Stimulated activated naive CD8-positive, alpha-beta T cell treated with anti-CD3 and anti-CD28 coated beads, Interleukin-15, Interleukin-2, amounts not matched to agents 100 ng/mL and 50 ng/mL, for 24 hours (primary cell): ENCODE measurements at regions not wholly inside any gene's neighbourhood (a gene's known extent, or its start where the extent isn't known, plus 50 kb on each side); places are given as distances from the start of the nearest gene placed in this dataset.

Source experiments
- H3K27ac Mint-ChIP-seq: one replicate; pipeline ENCODE4 v1.8.0; 2021; ENCODE audit warnings: mild to moderate bottlenecking, mixed read lengths
- H3K27me3 Mint-ChIP-seq: one replicate; pipeline ENCODE4 v1.8.0; 2021; ENCODE audit warnings: mixed read lengths
- H3K36me3 Mint-ChIP-seq: one replicate; pipeline ENCODE4 v1.8.0; 2021; ENCODE audit warnings: low read depth, mixed read lengths
- H3K4me1 Mint-ChIP-seq: one replicate; pipeline ENCODE4 v1.8.0; 2021; ENCODE audit warnings: low read depth, mixed read lengths
- H3K4me3 Mint-ChIP-seq: one replicate; pipeline ENCODE4 v1.8.0; 2021; ENCODE audit warnings: mild to moderate bottlenecking, mixed read lengths
- H3K9me3 Mint-ChIP-seq: one replicate; pipeline ENCODE4 v1.8.0; 2021; ENCODE audit warnings: mixed read lengths

DNA sequence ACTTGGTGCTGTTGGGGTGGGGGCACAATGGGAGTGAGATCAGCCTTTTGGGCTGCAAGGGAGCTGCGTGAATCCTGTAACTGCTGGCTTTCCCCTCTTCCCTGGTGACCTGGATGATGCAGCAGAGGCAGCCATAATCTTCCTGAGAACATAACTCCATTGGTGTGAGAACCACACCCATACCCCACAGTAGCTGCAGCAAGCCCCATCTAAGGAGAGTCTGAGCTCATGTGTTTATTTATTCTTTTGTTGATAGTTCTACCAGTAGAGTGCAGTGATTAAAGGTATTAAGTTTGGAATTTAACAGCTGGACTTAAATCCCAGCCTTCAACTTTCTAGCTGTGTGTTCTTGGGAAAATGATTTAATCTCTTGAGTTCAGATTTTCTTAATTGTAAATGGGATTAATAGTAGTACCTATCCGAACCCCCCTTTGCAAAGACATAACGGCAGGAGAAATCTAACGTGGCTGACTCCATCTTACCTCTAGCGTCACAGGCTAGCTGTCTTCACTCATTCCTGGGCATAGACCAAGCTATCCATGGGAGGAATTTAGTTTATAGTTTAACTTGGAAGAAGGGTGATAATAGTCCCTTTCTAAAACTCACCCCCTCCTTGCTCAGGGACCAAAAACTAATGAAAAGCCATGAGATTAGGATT lies 385.0 kb upstream of the DDI1 start:
- Mint-ChIP-seq H3K4me1 (peaks cover 12% of the 10 kb centered on the region), H3K27ac (no peak overlapping the region), H3K36me3 (no peaks in the 10 kb centered on the region), H3K9me3 (peaks cover 6% of the 10 kb centered on the region), H3K4me3 (no peak overlapping the region), H3K27me3 (no peaks in the 10 kb centered on the region)

DNA sequence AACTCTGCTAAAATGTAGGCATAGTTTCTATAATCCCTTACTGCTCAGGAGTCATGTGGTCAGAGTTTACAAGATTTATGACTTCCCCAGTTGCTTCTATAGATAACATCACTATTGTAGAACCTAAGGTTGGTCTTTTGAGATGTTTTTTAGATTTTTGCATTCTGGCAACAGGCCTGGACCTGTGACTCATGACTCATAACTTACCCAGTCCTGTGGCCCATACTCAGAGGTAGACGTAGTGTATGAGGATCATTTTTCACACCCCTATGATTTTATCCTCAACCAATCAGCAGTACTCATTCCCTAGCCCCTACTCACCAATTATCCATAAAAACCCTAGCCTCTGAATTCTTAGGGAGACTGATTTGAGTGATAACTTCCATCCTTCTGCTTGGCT lies 384.4 kb upstream of the DDI1 start:
- peaks cover 12% of the 10 kb centered on the region for H3K4me1 Mint-ChIP-seq
- H3K27me3 Mint-ChIP-seq: no peaks in the 10 kb centered on the region
- H3K9me3 Mint-ChIP-seq: peaks cover 6% of the 10 kb centered on the region
- no peak overlapping the region for H3K27ac Mint-ChIP-seq
- H3K4me3 Mint-ChIP-seq: no peak overlapping the region
- no peaks in the 10 kb centered on the region for H3K36me3 Mint-ChIP-seq

DNA sequence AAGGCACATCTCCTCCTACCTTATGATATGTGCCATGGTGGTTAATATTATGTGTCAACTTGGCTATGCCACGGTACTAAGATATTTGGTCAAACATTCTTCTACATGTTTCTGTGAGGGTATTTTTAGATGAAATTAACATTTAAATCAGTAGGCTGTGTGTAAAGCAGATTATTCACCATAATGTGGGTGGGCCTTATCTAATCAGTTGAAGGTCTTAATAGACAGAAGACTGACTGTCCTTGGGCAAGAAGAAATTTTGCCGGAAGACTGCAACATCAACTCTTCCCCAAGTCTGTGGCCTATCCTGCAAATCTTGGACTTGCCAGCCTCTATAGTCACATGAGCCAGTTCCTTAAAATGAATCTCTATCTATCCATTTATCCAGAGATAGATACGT lies 380.1 kb upstream of the DDI1 start:
- no peaks in the 10 kb centered on the region for H3K36me3 Mint-ChIP-seq
- H3K9me3 Mint-ChIP-seq: peaks cover 6% of the 10 kb centered on the region
- H3K27me3 Mint-ChIP-seq: no peaks in the 10 kb centered on the region
- no peak overlapping the region for H3K27ac Mint-ChIP-seq
- no peak overlapping the region for H3K4me3 Mint-ChIP-seq
- no peaks in the 10 kb centered on the region for H3K4me1 Mint-ChIP-seq

GRCh38 chr11:103659206-103659618 lies 377.2 kb upstream of the DDI1 start:
- H3K27ac Mint-ChIP-seq: no peak overlapping the region
- H3K4me3 Mint-ChIP-seq: no peak overlapping the region

DNA sequence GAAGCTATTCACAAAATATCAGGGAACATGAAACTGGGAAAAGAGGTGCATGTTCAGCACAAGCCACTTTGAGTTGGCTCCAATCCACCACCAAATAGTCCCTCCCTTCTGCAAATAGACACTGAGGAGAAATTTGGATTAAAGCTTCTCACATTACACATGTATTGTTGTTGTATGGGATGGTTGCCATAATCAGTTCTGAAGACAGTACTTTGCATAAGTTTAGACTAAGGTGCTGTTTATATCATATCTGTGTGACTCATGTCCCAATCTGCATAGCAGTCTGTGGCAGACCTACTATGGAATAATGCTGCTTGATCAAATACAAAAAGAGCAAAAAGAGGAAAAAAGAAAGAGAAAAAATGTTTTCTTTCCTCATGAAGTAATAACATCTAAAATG lies 376.7 kb upstream of the DDI1 start:
- H3K27me3 Mint-ChIP-seq: no peaks in the 10 kb centered on the region
- no peak overlapping the region for H3K4me3 Mint-ChIP-seq
- H3K9me3 Mint-ChIP-seq: no peaks in the 10 kb centered on the region
- no peak overlapping the region for H3K27ac Mint-ChIP-seq
- H3K4me1 Mint-ChIP-seq: no peaks in the 10 kb centered on the region
- H3K36me3 Mint-ChIP-seq: no peaks in the 10 kb centered on the region

More at GRCh38 chr11:103659206-103659618, 377.2 kb upstream of the DDI1 start:
- no peaks in the 10 kb centered on the region for H3K4me1 Mint-ChIP-seq
- no peaks in the 10 kb centered on the region for H3K27me3 Mint-ChIP-seq
- H3K9me3 Mint-ChIP-seq: no peaks in the 10 kb centered on the region
- H3K36me3 Mint-ChIP-seq: no peaks in the 10 kb centered on the region

GRCh38 chr11:103661185-103661584 lies 375.3 kb upstream of the DDI1 start:
- Mint-ChIP-seq H3K4me1 (no peaks in the 10 kb centered on the region), H3K27me3 (no peaks in the 10 kb centered on the region), H3K9me3 (no peaks in the 10 kb centered on the region), H3K27ac (no peak overlapping the region), H3K4me3 (no peak overlapping the region), H3K36me3 (no peaks in the 10 kb centered on the region)

GRCh38 chr11:103661991-103662390 lies 374.4 kb upstream of the DDI1 start:
- H3K4me1 Mint-ChIP-seq: no peaks in the 10 kb centered on the region
- H3K27me3 Mint-ChIP-seq: no peaks in the 10 kb centered on the region
- no peaks in the 10 kb centered on the region for H3K9me3 Mint-ChIP-seq
- no peak overlapping the region for H3K4me3 Mint-ChIP-seq
- no peaks in the 10 kb centered on the region for H3K36me3 Mint-ChIP-seq
- no peak overlapping the region for H3K27ac Mint-ChIP-seq

DNA sequence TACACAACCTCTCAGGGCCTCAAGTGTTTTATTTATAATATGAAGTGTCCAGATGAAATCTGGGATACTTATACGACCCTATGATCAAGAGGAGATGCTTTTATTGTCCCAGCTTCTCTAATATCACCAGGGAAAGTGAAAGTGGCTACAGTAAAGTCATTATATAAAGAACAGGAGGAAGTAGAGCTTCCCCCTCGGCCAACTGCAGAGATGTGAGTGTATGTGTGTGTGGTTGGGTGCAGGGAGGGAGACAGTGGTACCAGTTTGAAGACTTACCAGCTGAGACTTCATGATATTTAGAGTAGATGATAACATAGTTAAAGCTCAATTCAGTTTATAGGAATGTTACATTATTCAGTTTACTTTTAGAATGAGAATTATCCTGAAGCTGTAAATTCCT lies 373.6 kb upstream of the DDI1 start:
- no peaks in the 10 kb centered on the region for H3K36me3 Mint-ChIP-seq
- H3K27ac Mint-ChIP-seq: no peak overlapping the region
- H3K4me3 Mint-ChIP-seq: no peak overlapping the region
- no peaks in the 10 kb centered on the region for H3K4me1 Mint-ChIP-seq
- H3K27me3 Mint-ChIP-seq: no peaks in the 10 kb centered on the region
- H3K9me3 Mint-ChIP-seq: no peaks in the 10 kb centered on the region

- H3K36me3 Mint-ChIP-seq: no peaks in the 10 kb centered on the region
- no peaks in the 10 kb centered on the region for H3K27me3 Mint-ChIP-seq
- no peaks in the 10 kb centered on the region for H3K9me3 Mint-ChIP-seq
- H3K4me1 Mint-ChIP-seq: no peaks in the 10 kb centered on the region
- no peak overlapping the region for H3K27ac Mint-ChIP-seq
- H3K4me3 Mint-ChIP-seq: no peak overlapping the region
These were observed 367.6 kb upstream of the DDI1 start for GRCh38 chr11:103668859-103669258.

DNA sequence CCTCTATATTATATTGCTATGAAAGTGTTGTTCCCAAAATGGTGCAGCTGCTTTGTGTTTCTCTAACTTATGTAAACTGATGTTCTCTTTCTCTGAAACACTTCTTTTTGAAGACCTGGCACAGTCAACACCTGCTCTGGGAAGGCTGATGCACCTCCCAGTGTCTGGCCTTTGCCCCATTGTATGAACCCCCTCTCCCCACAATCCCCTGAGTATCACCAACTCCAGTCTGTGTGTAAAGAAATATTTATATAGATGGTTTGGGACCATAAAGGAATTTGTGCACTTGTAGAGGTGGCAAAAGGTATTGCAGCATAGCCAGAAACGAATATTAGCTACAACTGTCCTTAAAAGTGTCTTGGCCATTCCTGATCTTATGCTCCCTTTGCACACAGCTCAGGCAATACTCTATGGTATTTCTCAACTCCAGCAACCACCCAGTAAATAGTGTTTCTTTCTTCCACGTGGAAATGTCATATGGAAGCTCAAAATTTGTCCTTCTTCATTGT lies 365.2 kb upstream of the DDI1 start:
- no peaks in the 10 kb centered on the region for H3K9me3 Mint-ChIP-seq
- H3K27ac Mint-ChIP-seq: no peak overlapping the region
- no peaks in the 10 kb centered on the region for H3K4me1 Mint-ChIP-seq
- H3K4me3 Mint-ChIP-seq: no peak overlapping the region
- H3K27me3 Mint-ChIP-seq: peaks cover 6% of the 10 kb centered on the region
- H3K36me3 Mint-ChIP-seq: no peaks in the 10 kb centered on the region

GRCh38 chr11:103673773-103674172 lies 362.7 kb upstream of the DDI1 start:
- H3K4me3 Mint-ChIP-seq: no peak overlapping the region
- no peak overlapping the region for H3K27ac Mint-ChIP-seq
- no peaks in the 10 kb centered on the region for H3K9me3 Mint-ChIP-seq
- no peaks in the 10 kb centered on the region for H3K36me3 Mint-ChIP-seq
- H3K27me3 Mint-ChIP-seq: peaks cover 6% of the 10 kb centered on the region
- H3K4me1 Mint-ChIP-seq: no peaks in the 10 kb centered on the region

GRCh38 chr11:103676413-103676812 lies 360.0 kb upstream of the DDI1 start:
- Mint-ChIP-seq H3K27ac (no peak overlapping the region), H3K27me3 (peaks cover 6% of the 10 kb centered on the region), H3K36me3 (no peaks in the 10 kb centered on the region), H3K4me1 (no peaks in the 10 kb centered on the region), H3K9me3 (no peaks in the 10 kb centered on the region), H3K4me3 (no peak overlapping the region)

DNA sequence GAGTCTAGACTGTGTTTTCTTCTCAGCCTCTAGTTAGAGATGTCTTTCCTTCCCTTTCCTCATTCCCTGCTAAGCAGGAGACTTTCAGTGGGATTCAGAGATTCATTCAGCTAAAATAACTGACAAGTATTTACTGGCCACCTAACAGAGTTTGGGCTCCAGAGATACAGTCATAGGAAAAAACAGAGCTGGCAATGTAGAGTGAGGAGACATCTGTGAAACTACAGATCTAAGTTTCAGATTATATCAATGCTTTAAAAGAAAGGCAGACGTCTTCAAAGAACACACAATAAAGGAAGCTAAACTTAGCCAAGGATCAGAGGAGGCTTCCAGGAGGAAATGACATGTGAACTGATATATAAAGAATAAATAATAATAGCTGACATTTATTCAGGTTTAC lies 355.6 kb upstream of the DDI1 start:
- Mint-ChIP-seq H3K4me1 (peaks cover 5% of the 10 kb centered on the region), H3K9me3 (no peaks in the 10 kb centered on the region), H3K36me3 (no peaks in the 10 kb centered on the region), H3K27me3 (peaks cover 5% of the 10 kb centered on the region), H3K4me3 (no peak overlapping the region), H3K27ac (no peak overlapping the region)

DNA sequence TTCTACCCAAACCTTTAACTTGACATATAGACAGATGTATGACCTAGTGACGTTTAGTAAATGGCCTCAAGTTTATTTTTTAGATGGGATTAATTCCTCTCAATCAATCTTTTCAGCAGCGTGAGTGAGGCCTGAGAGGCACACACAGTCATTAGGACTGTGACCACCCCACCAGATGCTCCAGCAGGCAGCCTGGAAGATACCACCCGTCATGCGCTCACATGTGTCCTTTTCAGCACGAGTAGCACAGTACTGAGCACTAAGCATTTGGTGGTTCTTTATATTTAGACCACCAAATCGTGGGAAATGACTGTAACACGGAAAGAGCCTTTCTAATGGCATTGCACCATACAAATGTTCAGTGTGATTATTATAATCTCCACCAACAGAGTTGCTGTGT lies 354.6 kb upstream of the DDI1 start:
- Mint-ChIP-seq H3K27me3 (peaks cover 5% of the 10 kb centered on the region), H3K27ac (no peak overlapping the region), H3K36me3 (no peaks in the 10 kb centered on the region), H3K4me1 (peaks cover 5% of the 10 kb centered on the region), H3K4me3 (no peak overlapping the region), H3K9me3 (no peaks in the 10 kb centered on the region)

- no peaks in the 10 kb centered on the region for H3K9me3 Mint-ChIP-seq
- H3K4me1 Mint-ChIP-seq: peaks cover 5% of the 10 kb centered on the region
- no peak overlapping the region for H3K4me3 Mint-ChIP-seq
- no peaks in the 10 kb centered on the region for H3K36me3 Mint-ChIP-seq
- no peak overlapping the region for H3K27ac Mint-ChIP-seq
- H3K27me3 Mint-ChIP-seq: peaks cover 5% of the 10 kb centered on the region
These were observed 353.9 kb upstream of the DDI1 start for GRCh38 chr11:103682318-103683184.
